Body of pancreas (tissue), 4 donors: ENCODE measurements at regions not wholly inside any gene's neighbourhood (a gene's known extent, or its start where the extent isn't known, plus 50 kb on each side); places are given as distances from the start of the nearest gene placed in this dataset.
A peak's percentile ranks its signal among the peaks of the same experiment; 100 is the strongest.

Experiments used
- ATAC-seq: fragments of 150-250 bp; one replicate; pipeline ENCODE4 v1.9.1; 2016
- DNase-seq, 4 donors: peaks; one replicate each; pipeline ENCODE4 v3.0.0-alpha.2; 2019
- H3K27ac ChIP-seq, 4 donors: fragments of 200-600 bp; sonication (generic); 1 replicate in 3 of 4; 2 replicates in 1 of 4; pipeline versions ENCODE4 v1.5.1 to v1.6.1; 2016 to 2019; ENCODE audit warnings: mild to moderate bottlenecking in 1 of 4, mixed read lengths in 1 of 4, moderate library complexity in 1 of 4
- H3K27me3 ChIP-seq, 2 donors: fragments of 200-600 bp; sonication (generic); one replicate each; pipeline ENCODE4 v1.6.0; 2016; ENCODE audit warnings: mild to moderate bottlenecking in 1 of 2
- H3K36me3 ChIP-seq, 2 donors: fragments of 200-600 bp; sonication (generic); replicated peaks in 1 of 2; 2 replicates each; pipeline ENCODE4 v1.5.1; 2016; ENCODE audit warnings: low read depth in 2 of 2; ENCODE audit not compliant: insufficient read depth in 1 of 2
- H3K4me1 ChIP-seq: fragments of 200-600 bp; sonication (generic); one replicate; pipeline ENCODE4 v1.6.0; 2016
- H3K4me3 ChIP-seq, 2 donors: fragments of 200-600 bp; sonication (generic); 1 replicate in 1 of 2; 2 replicates in 1 of 2; pipeline ENCODE4 v1.5.1; 2016 to 2019
- H3K9me3 ChIP-seq, 3 donors: fragments of 200-600 bp; sonication (generic); 1 replicate in 2 of 3; 2 replicates in 1 of 3; pipeline ENCODE4 v1.5.1; 2016
- CTCF ChIP-seq, 7 experiments: fragments of 450-650 bp in 4 of 7; fragments of 200-600 bp in 3 of 7; sonication (generic) in 3 of 7; IDR thresholded peaks; one replicate each; pipeline ENCODE4 v1.5.1; 2016 to 2019; ENCODE audit warnings: antibody characterized with exemption in 7 of 7
- POLR2A ChIP-seq, 3 donors: fragments of 450-650 bp; IDR thresholded peaks; one replicate each; pipeline ENCODE4 v1.6.1; 2016; ENCODE audit warnings: antibody characterized with exemption in 3 of 3, mild to moderate bottlenecking in 2 of 3
- WGBS, 2 donors: methylation state at CpG; one replicate each; pipeline ENCODE4 v1.1.5; 2017; 5-methylcytosine and 5-hydroxymethylcytosine counted together
- intact Hi-C: fragments of 100-400 bp; cut with DNase I; formaldehyde crosslinking; loops from one replicate; pipeline ENCODE4 v1.15.1; 2023

GRCh38 chr4:31662951-31663350, 942.8 kb downstream of the PCDH7 start:
- Histone ChIP-seq H3K9me3 (no peaks in the 10 kb centered on the region), H3K4me3 (no peak overlapping the region), H3K27ac (no peak overlapping the region), H3K27me3 (no peaks in the 10 kb centered on the region), H3K36me3 (no peaks in the 10 kb centered on the region), H3K4me1 (no peaks in the 10 kb centered on the region)
- ATAC-seq, result no peak
- TF ChIP-seq CTCF (IDR thresholded peaks at IDR 0.05) (no peak), POLR2A (IDR thresholded peaks at IDR 0.05) (no peak)
- 75 to 80% methylated on average over 2 of the region's 2 CpGs for WGBS, 2 donors
- intact Hi-C loops, result no loop called here
- no peak for DNase-seq

GRCh38 chr4:31667686-31668085, 947.5 kb downstream of the PCDH7 start:
- intact Hi-C loops, result no loop called here
- no peak overlapping the region for H3K27ac ChIP-seq
- no peak for ATAC-seq
- no peaks in the 10 kb centered on the region for H3K27me3 ChIP-seq
- H3K4me1 ChIP-seq, result no peaks in the 10 kb centered on the region
- H3K36me3 ChIP-seq, result no peaks in the 10 kb centered on the region
- H3K4me3 ChIP-seq, result no peak overlapping the region
- H3K9me3 ChIP-seq, result no peaks in the 10 kb centered on the region
- WGBS, 2 donors, result 62 to 67% methylated on average over 2 of the region's 2 CpGs
- TF ChIP-seq POLR2A (IDR thresholded peaks at IDR 0.05) (no peak), CTCF (IDR thresholded peaks at IDR 0.05) (no peak)
- DNase-seq, result no peak

- Histone ChIP-seq H3K36me3 (no peaks in the 10 kb centered on the region), H3K4me3 (no peak overlapping the region), H3K27me3 (no peaks in the 10 kb centered on the region), H3K27ac (no peak overlapping the region), H3K4me1 (no peaks in the 10 kb centered on the region), H3K9me3 (no peaks in the 10 kb centered on the region)
- TF ChIP-seq POLR2A (IDR thresholded peaks at IDR 0.05) (no peak), CTCF (IDR thresholded peaks at IDR 0.05) (peak in 5 of 7 experiments; percentile 19 to 31 (median 25))
- ATAC-seq, result no peak
- peak in 1 of 4 donors; percentile 3 for DNase-seq
- 26 to 37% methylated on average over 1 of the region's 1 CpG for WGBS, 2 donors
- intact Hi-C loops, result no loop called here
These were observed 954.3 kb downstream of the PCDH7 start for GRCh38 chr4:31674313-31674947.

GRCh38 chr4:31678356-31678755, 958.2 kb downstream of the PCDH7 start:
- WGBS, 2 donors, result 42 to 56% methylated on average over 1 of the region's 1 CpG
- no peaks in the 10 kb centered on the region for H3K27me3 ChIP-seq
- ATAC-seq (no peak), DNase-seq (no peak)
- no peak overlapping the region for H3K27ac ChIP-seq
- H3K9me3 ChIP-seq, result no peaks in the 10 kb centered on the region
- no peaks in the 10 kb centered on the region for H3K36me3 ChIP-seq
- no peak overlapping the region for H3K4me3 ChIP-seq
- intact Hi-C loops, result no loop called here
- TF ChIP-seq CTCF (IDR thresholded peaks at IDR 0.05) (no peak), POLR2A (IDR thresholded peaks at IDR 0.05) (no peak)
- no peaks in the 10 kb centered on the region for H3K4me1 ChIP-seq

- ATAC-seq, result no peak
- Histone ChIP-seq H3K4me1 (no peaks in the 10 kb centered on the region), H3K9me3 (no peaks in the 10 kb centered on the region), H3K36me3 (no peaks in the 10 kb centered on the region), H3K27me3 (no peaks in the 10 kb centered on the region), H3K27ac (no peak overlapping the region), H3K4me3 (no peak overlapping the region)
- no peak for DNase-seq
- TF ChIP-seq CTCF (IDR thresholded peaks at IDR 0.05) (no peak), POLR2A (IDR thresholded peaks at IDR 0.05) (no peak)
- intact Hi-C loops, result no loop called here
- 60 to 71% methylated on average over 3 of the region's 3 CpGs for WGBS, 2 donors
These were observed 962.6 kb downstream of the PCDH7 start for GRCh38 chr4:31682796-31683195.
